ENCODE measurements at regions not wholly inside any gene's neighbourhood (a gene's known extent, or its start where the extent isn't known, plus 50 kb on each side); places are given as distances from the start of the nearest gene placed in this dataset.

GRCh38 chr4:32662803-32663202 is 1942.6 kb downstream of the PCDH7 start:
- Histone ChIP-seq H3K27ac (no peak overlapping the region), H3K9me3 (no peaks in the 10 kb centered on the region), H3K27me3 (no peaks in the 10 kb centered on the region), H3K4me3 (no peak overlapping the region), H3K36me3 (no peaks in the 10 kb centered on the region), H3K4me1 (no peaks in the 10 kb centered on the region)
- intact Hi-C loops (cut with DNase I; ENCODE audit: low total_unique reads) = no loop called here
- DNase-seq (ENCODE audit: low spot score in 2 of 2) = no peak
- no peak for TF ChIP-seq POLR2AphosphoS5 (IDR thresholded peaks at IDR 0.05)

- intact Hi-C loops (cut with DNase I; ENCODE audit: low total_unique reads) = no loop called here
- Histone ChIP-seq H3K27me3 (no peaks in the 10 kb centered on the region), H3K4me1 (no peaks in the 10 kb centered on the region), H3K27ac (no peak overlapping the region), H3K36me3 (no peaks in the 10 kb centered on the region), H3K4me3 (no peak overlapping the region), H3K9me3 (no peaks in the 10 kb centered on the region)
- DNase-seq (ENCODE audit: low spot score in 2 of 2) = no peak
- no peak for TF ChIP-seq POLR2A (IDR thresholded peaks at IDR 0.05)
- no peak for TF ChIP-seq POLR2AphosphoS5 (IDR thresholded peaks at IDR 0.05)
- TF ChIP-seq CTCF (IDR thresholded peaks at IDR 0.05) = no peak
These were observed 1952.2 kb downstream of the PCDH7 start for GRCh38 chr4:32672359-32672758.

- no peaks in the 10 kb centered on the region for H3K9me3 ChIP-seq
- H3K4me1 ChIP-seq = no peaks in the 10 kb centered on the region
- no peak for DNase-seq (ENCODE audit: low spot score in 2 of 2)
- intact Hi-C loops (cut with DNase I; ENCODE audit: low total_unique reads) = no loop called here
- H3K36me3 ChIP-seq = no peaks in the 10 kb centered on the region
- no peak overlapping the region for H3K4me3 ChIP-seq
- H3K27me3 ChIP-seq = no peaks in the 10 kb centered on the region
- TF ChIP-seq POLR2AphosphoS5 (IDR thresholded peaks at IDR 0.05) (no peak), CTCF (IDR thresholded peaks at IDR 0.05) (no peak), POLR2A (IDR thresholded peaks at IDR 0.05) (no peak)
- no peak overlapping the region for H3K27ac ChIP-seq
These were observed 1960.8 kb downstream of the PCDH7 start for GRCh38 chr4:32680946-32681345.

- Histone ChIP-seq H3K27ac (no peak overlapping the region), H3K4me1 (no peaks in the 10 kb centered on the region), H3K9me3 (no peaks in the 10 kb centered on the region), H3K27me3 (no peaks in the 10 kb centered on the region), H3K4me3 (no peak overlapping the region), H3K36me3 (no peaks in the 10 kb centered on the region)
- no peak for DNase-seq (ENCODE audit: low spot score in 2 of 2)
- intact Hi-C loops (cut with DNase I; ENCODE audit: low total_unique reads) = no loop called here
- TF ChIP-seq POLR2A (IDR thresholded peaks at IDR 0.05) = no peak
- TF ChIP-seq POLR2AphosphoS5 (IDR thresholded peaks at IDR 0.05) = no peak
These were observed 1964.0 kb downstream of the PCDH7 start for GRCh38 chr4:32684160-32684559.

- H3K36me3 ChIP-seq = no peaks in the 10 kb centered on the region
- H3K27ac ChIP-seq = no peak overlapping the region
- no peaks in the 10 kb centered on the region for H3K4me1 ChIP-seq
- no peak for DNase-seq (ENCODE audit: low spot score in 2 of 2)
- H3K9me3 ChIP-seq = no peaks in the 10 kb centered on the region
- TF ChIP-seq POLR2A (IDR thresholded peaks at IDR 0.05) (no peak), CTCF (IDR thresholded peaks at IDR 0.05) (no peak), POLR2AphosphoS5 (IDR thresholded peaks at IDR 0.05) (no peak)
- no peaks in the 10 kb centered on the region for H3K27me3 ChIP-seq
- H3K4me3 ChIP-seq = no peak overlapping the region
- intact Hi-C loops (cut with DNase I; ENCODE audit: low total_unique reads) = no loop called here
These were observed 1966.0 kb downstream of the PCDH7 start for GRCh38 chr4:32686123-32686522.

- Histone ChIP-seq H3K9me3 (no peaks in the 10 kb centered on the region), H3K27ac (no peak overlapping the region), H3K4me1 (no peaks in the 10 kb centered on the region), H3K4me3 (no peak overlapping the region), H3K27me3 (no peaks in the 10 kb centered on the region), H3K36me3 (no peaks in the 10 kb centered on the region)
- intact Hi-C loops (cut with DNase I; ENCODE audit: low total_unique reads) = no loop called here
- DNase-seq (ENCODE audit: low spot score in 2 of 2) = no peak
- TF ChIP-seq CTCF (IDR thresholded peaks at IDR 0.05) (no peak), POLR2A (IDR thresholded peaks at IDR 0.05) (no peak), POLR2AphosphoS5 (IDR thresholded peaks at IDR 0.05) (no peak)
These were observed 1969.3 kb downstream of the PCDH7 start for GRCh38 chr4:32689518-32689917.
